ENCODE measurements at regions not wholly inside any gene's neighbourhood (a gene's known extent, or its start where the extent isn't known, plus 50 kb on each side); places are given as distances from the start of the nearest gene placed in this dataset.

DNA sequence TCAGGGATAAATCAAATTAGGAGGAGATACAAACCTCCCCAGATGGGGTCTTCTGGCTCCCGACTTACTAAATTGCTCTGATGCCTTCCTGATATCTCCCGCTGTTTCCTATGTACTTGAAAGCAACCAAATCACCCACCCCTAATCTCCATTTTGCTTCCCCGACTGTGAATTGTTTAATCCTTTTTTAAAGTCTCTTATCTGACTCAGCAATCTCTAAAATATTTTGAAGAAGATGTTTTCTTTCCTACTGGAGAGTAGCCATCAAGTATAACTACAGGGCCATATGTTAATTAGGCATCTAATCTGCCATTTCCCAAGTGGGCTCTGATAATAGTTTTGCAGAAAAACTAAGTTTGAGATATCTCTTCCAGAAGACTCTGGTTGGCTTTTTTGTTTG lies 365.2 kb upstream of the MAF start:
- no peak for TF ChIP-seq POLR2A (IDR thresholded peaks at IDR 0.05)
- TF ChIP-seq, protein P1, sequence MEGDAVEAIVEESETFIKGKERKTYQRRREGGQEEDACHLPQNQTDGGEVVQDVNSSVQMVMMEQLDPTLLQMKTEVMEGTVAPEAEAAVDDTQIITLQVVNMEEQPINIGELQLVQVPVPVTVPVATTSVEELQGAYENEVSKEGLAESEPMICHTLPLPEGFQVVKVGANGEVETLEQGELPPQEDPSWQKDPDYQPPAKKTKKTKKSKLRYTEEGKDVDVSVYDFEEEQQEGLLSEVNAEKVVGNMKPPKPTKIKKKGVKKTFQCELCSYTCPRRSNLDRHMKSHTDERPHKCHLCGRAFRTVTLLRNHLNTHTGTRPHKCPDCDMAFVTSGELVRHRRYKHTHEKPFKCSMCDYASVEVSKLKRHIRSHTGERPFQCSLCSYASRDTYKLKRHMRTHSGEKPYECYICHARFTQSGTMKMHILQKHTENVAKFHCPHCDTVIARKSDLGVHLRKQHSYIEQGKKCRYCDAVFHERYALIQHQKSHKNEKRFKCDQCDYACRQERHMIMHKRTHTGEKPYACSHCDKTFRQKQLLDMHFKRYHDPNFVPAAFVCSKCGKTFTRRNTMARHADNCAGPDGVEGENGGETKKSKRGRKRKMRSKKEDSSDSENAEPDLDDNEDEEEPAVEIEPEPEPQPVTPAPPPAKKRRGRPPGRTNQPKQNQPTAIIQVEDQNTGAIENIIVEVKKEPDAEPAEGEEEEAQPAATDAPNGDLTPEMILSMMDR (IDR thresholded peaks at IDR 0.05) = no peak
